SK-N-MC (cell line): ENCODE measurements at regions not wholly inside any gene's neighbourhood (a gene's known extent, or its start where the extent isn't known, plus 50 kb on each side); places are given as distances from the start of the nearest gene placed in this dataset.
"Not testable (repeated sequence)": the region's sequence is repeated elsewhere in the genome, so short reads cannot be mapped to it uniquely, and the experiment has no call there.

Experiments used
- EZH2 ChIP-seq: fragments of 200-600 bp; sonication (generic); IDR thresholded peaks from one replicate; pipeline ENCODE4 v1.6.1; 2017; ENCODE audit warnings: antibody characterized with exemption
- FOXP2 ChIP-seq: optimal IDR thresholded peaks from 2 replicates; pipeline ENCODE3; 2011; ENCODE audit warnings: mild to moderate bottlenecking, moderate library complexity; ENCODE audit not compliant: insufficient read depth; ENCODE audit errors: extremely low read length, control extremely low read depth

DNA sequence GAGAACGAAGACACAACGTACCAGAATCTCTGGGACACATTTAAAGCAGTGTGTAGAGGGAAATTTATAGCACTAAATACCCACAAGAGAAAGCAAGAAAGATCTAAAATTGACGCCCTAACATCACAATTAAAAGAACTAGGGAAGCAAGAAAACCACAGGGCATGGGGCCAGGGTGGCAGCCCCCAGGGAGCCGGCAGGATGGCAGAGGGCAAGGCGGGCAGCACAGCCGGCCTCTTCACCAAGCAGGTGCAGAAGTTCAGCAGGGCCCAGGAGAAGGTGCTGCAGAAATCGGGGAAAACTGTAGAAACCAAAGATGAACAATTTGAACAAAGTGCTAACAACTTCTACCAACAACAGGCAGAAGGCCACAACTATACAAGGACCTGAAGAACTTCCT lies 99.1 kb downstream of the HNRNPD start:
- TF ChIP-seq EZH2, FOXP2: not testable (repeated sequence)
